Activated B cell treated with CpG ODN at 0.5 μM for 24 hours (primary cell): ENCODE measurements at regions not wholly inside any gene's neighbourhood (a gene's known extent, or its start where the extent isn't known, plus 50 kb on each side); places are given as distances from the start of the nearest gene placed in this dataset.

Source experiments
- ATAC-seq: fragments of 200-7000 bp; cut with Tn5 transposase; one replicate; pipeline ENCODE4 v1.10.0; 2021; ENCODE audit warnings: low read depth, mild to moderate bottlenecking, moderate library complexity
- CTCF ChIA-PET: fragments of 350-600 bp; sonication (Branson Sonifier 250); formaldehyde crosslinking; loops from one replicate; lab custom pipeline; 2021; ENCODE audit warnings: antibody characterized with exemption; lab: Charles Lee
- POLR2A ChIA-PET: fragments of 350-600 bp; sonication (Branson Sonifier 250); formaldehyde crosslinking; loops from one replicate; lab custom pipeline; 2021; ENCODE audit warnings: antibody characterized with exemption; lab: Charles Lee
- DNase-seq: peaks from one replicate; pipeline ENCODE4 v3.0.0; 2022
- H3K27ac Mint-ChIP-seq: one replicate; pipeline ENCODE4 v1.8.0; 2020; ENCODE audit warnings: mixed read lengths
- H3K27me3 Mint-ChIP-seq: one replicate; pipeline ENCODE4 v1.8.0; 2021; ENCODE audit warnings: mixed read lengths
- H3K36me3 Mint-ChIP-seq: one replicate; pipeline ENCODE4 v1.8.0; 2021; ENCODE audit warnings: low read depth, mixed read lengths
- H3K4me1 Mint-ChIP-seq: one replicate; pipeline ENCODE4 v1.8.0; 2021; ENCODE audit warnings: mixed read lengths
- H3K4me3 Mint-ChIP-seq: one replicate; pipeline ENCODE4 v1.8.0; 2020; ENCODE audit warnings: mild to moderate bottlenecking, mixed read lengths
- H3K9me3 Mint-ChIP-seq: one replicate; pipeline ENCODE4 v1.8.0; 2020; ENCODE audit warnings: mixed read lengths
- CTCF ChIP-seq: fragments of 200-600 bp; IDR thresholded peaks from one replicate; pipeline ENCODE4 v1.8.0; 2022; ENCODE audit warnings: antibody characterized with exemption, mild to moderate bottlenecking
- intact Hi-C: fragments of 100-400 bp; cut with micrococcal nuclease; formaldehyde crosslinking; loops from one replicate; pipeline ENCODE4 v1.15.1; 2024

GRCh38 chr3:193996641-193997089, 139.3 kb upstream of the HES1 start:
- no peak for ATAC-seq
- no peaks in the 10 kb centered on the region for H3K9me3 Mint-ChIP-seq
- TF ChIP-seq CTCF: no peak
- H3K27ac Mint-ChIP-seq: no peak overlapping the region
- ChIA-PET CTCF (no interaction called here), POLR2A (no interaction called here)
- H3K4me1 Mint-ChIP-seq: peaks cover 6% of the 10 kb centered on the region
- intact Hi-C loops: no loop called here
- H3K36me3 Mint-ChIP-seq: no peaks in the 10 kb centered on the region
- DNase-seq: no peak
- peaks cover 18% of the 10 kb centered on the region for H3K27me3 Mint-ChIP-seq
- no peak overlapping the region for H3K4me3 Mint-ChIP-seq

- no peak for DNase-seq
- no peak overlapping the region for H3K27ac Mint-ChIP-seq
- TF ChIP-seq CTCF: no peak
- no peaks in the 10 kb centered on the region for H3K36me3 Mint-ChIP-seq
- ChIA-PET CTCF (no interaction called here), POLR2A (no interaction called here)
- no peak overlapping the region for H3K4me3 Mint-ChIP-seq
- peaks cover 16% of the 10 kb centered on the region for H3K27me3 Mint-ChIP-seq
- no peak for ATAC-seq
- no peaks in the 10 kb centered on the region for H3K9me3 Mint-ChIP-seq
- intact Hi-C loops: no loop called here
- H3K4me1 Mint-ChIP-seq: peaks cover 12% of the 10 kb centered on the region
These were observed 138.5 kb upstream of the HES1 start for GRCh38 chr3:193997228-193998122.

GRCh38 chr3:193998123-193998448, 137.9 kb upstream of the HES1 start:
- intact Hi-C loops: no loop called here
- ChIA-PET POLR2A (no interaction called here), CTCF (no interaction called here)
- TF ChIP-seq CTCF: no peak
- no peak overlapping the region for H3K27ac Mint-ChIP-seq
- H3K27me3 Mint-ChIP-seq: peaks cover 16% of the 10 kb centered on the region
- no peaks in the 10 kb centered on the region for H3K36me3 Mint-ChIP-seq
- ATAC-seq: no peak
- DNase-seq: no peak
- no peak overlapping the region for H3K4me3 Mint-ChIP-seq
- H3K4me1 Mint-ChIP-seq: peaks cover 16% of the 10 kb centered on the region
- no peaks in the 10 kb centered on the region for H3K9me3 Mint-ChIP-seq

GRCh38 chr3:193998628-193999195, 137.2 kb upstream of the HES1 start:
- ATAC-seq (no peak), DNase-seq (no peak)
- Mint-ChIP-seq H3K36me3 (no peaks in the 10 kb centered on the region), H3K27me3 (peaks cover 16% of the 10 kb centered on the region), H3K9me3 (no peaks in the 10 kb centered on the region), H3K4me1 (peaks cover 22% of the 10 kb centered on the region), H3K27ac (no peak overlapping the region), H3K4me3 (no peak overlapping the region)
- intact Hi-C loops: no loop called here
- ChIA-PET CTCF (no interaction called here), POLR2A (no interaction called here)
- TF ChIP-seq CTCF: no peak

GRCh38 chr3:194000100-194000499, 135.8 kb upstream of the HES1 start:
- no peak for ATAC-seq
- H3K27me3 Mint-ChIP-seq: peaks cover 16% of the 10 kb centered on the region
- H3K9me3 Mint-ChIP-seq: no peaks in the 10 kb centered on the region
- ChIA-PET POLR2A (no interaction called here), CTCF (no interaction called here)
- TF ChIP-seq CTCF: no peak
- no peak overlapping the region for H3K4me3 Mint-ChIP-seq
- intact Hi-C loops: no loop called here
- H3K4me1 Mint-ChIP-seq: peaks cover 35% of the 10 kb centered on the region
- DNase-seq: no peak
- H3K36me3 Mint-ChIP-seq: no peaks in the 10 kb centered on the region
- no peak overlapping the region for H3K27ac Mint-ChIP-seq
